ENCODE measurements at regions not wholly inside any gene's neighbourhood (a gene's known extent, or its start where the extent isn't known, plus 50 kb on each side); places are given as distances from the start of the nearest gene placed in this dataset.

DNA sequence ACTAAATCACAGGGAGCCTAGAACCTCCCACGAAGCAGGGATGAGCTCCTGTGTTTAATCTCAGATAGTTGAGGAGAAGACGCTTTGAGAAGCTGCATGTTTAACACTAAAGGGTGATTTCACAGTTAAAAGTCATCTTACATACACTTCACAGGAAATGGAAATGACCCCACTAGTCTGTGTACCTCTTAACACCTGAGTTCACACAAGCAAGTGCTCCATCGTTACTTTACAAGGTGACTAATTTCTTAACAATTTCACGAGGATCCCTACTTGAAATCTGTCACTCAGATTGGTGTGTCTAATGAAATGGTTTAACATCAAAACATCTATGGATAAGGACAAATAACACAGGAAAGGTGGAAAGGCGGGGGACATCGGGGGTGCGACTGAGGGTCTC, 93.8 kb upstream of the RPS6KA2 start (continued):
- TF ChIP-seq KLF7 (tag by site-specific recombination; IDR thresholded peaks at IDR 0.05; ENCODE audit: borderline replicate concordance): no peak
- TF ChIP-seq ZNF501 (tag by site-specific recombination; IDR thresholded peaks at IDR 0.05): no peak

DNA sequence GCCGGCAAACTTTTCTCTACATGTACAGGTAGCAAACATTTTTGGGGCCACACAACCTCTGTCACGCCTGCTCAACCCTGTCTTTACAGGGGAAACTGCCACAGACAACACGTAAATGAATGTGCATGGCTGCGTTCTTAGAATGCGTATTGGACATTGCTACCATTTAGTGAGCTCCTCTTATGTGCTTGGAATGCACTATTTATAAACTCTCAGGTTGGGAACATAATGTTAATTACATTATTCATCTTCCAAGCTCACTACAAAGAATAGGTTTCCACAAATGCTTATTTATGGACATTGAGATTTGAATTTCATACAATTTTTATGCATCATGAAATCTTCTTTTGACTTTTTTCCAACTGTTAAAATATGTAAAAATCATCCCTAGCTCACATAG, 92.0 kb upstream of the RPS6KA2 start:
- Histone ChIP-seq H3K4me1 (ENCODE audit: control insufficient read depth, insufficient read depth, low read length) (no peaks in the 10 kb centered on the region), H3K4me3 (ENCODE audit: low read depth, low read length) (no peak overlapping the region), H3K27ac (ENCODE audit: extremely low read depth, low read depth, low read length) (no peak overlapping the region), H3K36me3 (ENCODE audit: control insufficient read depth in 2 of 2, insufficient read depth in 1 of 2, low read length in 2 of 2) (no peaks in the 10 kb centered on the region), H3K9me3 (ENCODE audit: control insufficient read depth, insufficient read depth, low read depth, low read length) (no peaks in the 10 kb centered on the region)
- TF ChIP-seq, protein P1, sequence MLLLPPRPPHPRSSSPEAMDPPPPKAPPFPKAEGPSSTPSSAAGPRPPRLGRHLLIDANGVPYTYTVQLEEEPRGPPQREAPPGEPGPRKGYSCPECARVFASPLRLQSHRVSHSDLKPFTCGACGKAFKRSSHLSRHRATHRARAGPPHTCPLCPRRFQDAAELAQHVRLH (tag by site-specific recombination; IDR thresholded peaks at IDR 0.05): no peak
- TF ChIP-seq, protein P2, sequence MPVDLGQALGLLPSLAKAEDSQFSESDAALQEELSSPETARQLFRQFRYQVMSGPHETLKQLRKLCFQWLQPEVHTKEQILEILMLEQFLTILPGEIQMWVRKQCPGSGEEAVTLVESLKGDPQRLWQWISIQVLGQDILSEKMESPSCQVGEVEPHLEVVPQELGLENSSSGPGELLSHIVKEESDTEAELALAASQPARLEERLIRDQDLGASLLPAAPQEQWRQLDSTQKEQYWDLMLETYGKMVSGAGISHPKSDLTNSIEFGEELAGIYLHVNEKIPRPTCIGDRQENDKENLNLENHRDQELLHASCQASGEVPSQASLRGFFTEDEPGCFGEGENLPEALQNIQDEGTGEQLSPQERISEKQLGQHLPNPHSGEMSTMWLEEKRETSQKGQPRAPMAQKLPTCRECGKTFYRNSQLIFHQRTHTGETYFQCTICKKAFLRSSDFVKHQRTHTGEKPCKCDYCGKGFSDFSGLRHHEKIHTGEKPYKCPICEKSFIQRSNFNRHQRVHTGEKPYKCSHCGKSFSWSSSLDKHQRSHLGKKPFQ (tag by site-specific recombination; IDR thresholded peaks at IDR 0.05): no peak
- TF ChIP-seq ZNF292 (tag by site-specific recombination; IDR thresholded peaks at IDR 0.05; ENCODE audit: borderline replicate concordance, low read depth) (no peak), ZNF19 (tag by site-specific recombination; IDR thresholded peaks at IDR 0.05; ENCODE audit: low read depth) (no peak), ZNF707 (tag by site-specific recombination; IDR thresholded peaks at IDR 0.05) (no peak), ZNF549 (tag by site-specific recombination; IDR thresholded peaks at IDR 0.05) (no peak)
- POLR2A ChIA-PET: no interaction called here
- CTCF ChIA-PET: interaction anchor here (0.9 to 1.0 kb wide), 2 partner anchors 56 to 57 kb away, joined by 3 to 5 read pairs; no protein-coding TSS in a partner anchor

DNA sequence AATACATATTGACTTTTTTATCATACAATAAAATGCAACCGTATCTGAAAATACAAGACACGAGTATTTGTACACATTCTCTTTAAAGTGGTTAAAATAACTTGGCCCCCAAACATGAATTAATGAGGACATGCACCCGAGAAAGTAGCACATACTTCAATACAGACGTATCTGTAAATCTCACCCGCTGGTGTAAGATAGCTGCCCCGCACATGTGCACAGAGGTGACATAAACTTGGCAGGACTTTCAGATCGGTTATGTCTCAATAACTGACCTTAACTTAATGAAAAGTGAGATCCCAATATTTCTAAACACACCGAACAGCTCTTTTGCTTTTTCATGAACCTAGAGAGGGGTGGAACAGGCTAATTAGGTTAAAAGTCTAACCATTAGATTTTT, 91.5 kb upstream of the RPS6KA2 start:
- Histone ChIP-seq H3K27ac (ENCODE audit: extremely low read depth, low read depth, low read length) (no peak overlapping the region), H3K4me3 (ENCODE audit: low read depth, low read length) (no peak overlapping the region), H3K4me1 (ENCODE audit: control insufficient read depth, insufficient read depth, low read length) (no peaks in the 10 kb centered on the region), H3K9me3 (ENCODE audit: control insufficient read depth, insufficient read depth, low read depth, low read length) (no peaks in the 10 kb centered on the region), H3K36me3 (ENCODE audit: control insufficient read depth in 2 of 2, insufficient read depth in 1 of 2, low read length in 2 of 2) (no peaks in the 10 kb centered on the region)
- ChIA-PET CTCF (interaction anchor here (0.6 to 1.0 kb wide), 2 partner anchors 11 to 56 kb away, joined by 3 read pairs; no protein-coding TSS in a partner anchor), POLR2A (no interaction called here)
- no peak for TF ChIP-seq ZNF560 (tag by site-specific recombination; IDR thresholded peaks at IDR 0.05; ENCODE audit: borderline replicate concordance)
- no peak for TF ChIP-seq ZNF324 (tag by site-specific recombination; IDR thresholded peaks at IDR 0.05)
- TF ChIP-seq, protein P3, sequence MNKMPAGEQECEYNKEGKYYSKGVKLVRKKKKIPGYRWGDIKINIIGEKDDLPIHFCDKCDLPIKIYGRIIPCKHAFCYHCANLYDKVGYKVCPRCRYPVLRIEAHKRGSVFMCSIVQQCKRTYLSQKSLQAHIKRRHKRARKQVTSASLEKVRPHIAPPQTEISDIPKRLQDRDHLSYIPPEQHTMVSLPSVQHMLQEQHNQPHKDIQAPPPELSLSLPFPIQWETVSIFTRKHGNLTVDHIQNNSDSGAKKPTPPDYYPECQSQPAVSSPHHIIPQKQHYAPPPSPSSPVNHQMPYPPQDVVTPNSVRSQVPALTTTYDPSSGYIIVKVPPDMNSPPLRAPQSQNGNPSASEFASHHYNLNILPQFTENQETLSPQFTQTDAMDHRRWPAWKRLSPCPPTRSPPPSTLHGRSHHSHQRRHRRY (tag by site-specific recombination; IDR thresholded peaks at IDR 0.05): no peak
- TF ChIP-seq, protein P4, sequence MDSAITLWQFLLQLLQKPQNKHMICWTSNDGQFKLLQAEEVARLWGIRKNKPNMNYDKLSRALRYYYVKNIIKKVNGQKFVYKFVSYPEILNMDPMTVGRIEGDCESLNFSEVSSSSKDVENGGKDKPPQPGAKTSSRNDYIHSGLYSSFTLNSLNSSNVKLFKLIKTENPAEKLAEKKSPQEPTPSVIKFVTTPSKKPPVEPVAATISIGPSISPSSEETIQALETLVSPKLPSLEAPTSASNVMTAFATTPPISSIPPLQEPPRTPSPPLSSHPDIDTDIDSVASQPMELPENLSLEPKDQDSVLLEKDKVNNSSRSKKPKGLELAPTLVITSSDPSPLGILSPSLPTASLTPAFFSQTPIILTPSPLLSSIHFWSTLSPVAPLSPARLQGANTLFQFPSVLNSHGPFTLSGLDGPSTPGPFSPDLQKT (IDR thresholded peaks at IDR 0.05; ENCODE audit: borderline replicate concordance, low read depth, low read length): no peak
- no peak for TF ChIP-seq ZNF248 (tag by site-specific recombination; IDR thresholded peaks at IDR 0.05)
- TF ChIP-seq, protein P5, sequence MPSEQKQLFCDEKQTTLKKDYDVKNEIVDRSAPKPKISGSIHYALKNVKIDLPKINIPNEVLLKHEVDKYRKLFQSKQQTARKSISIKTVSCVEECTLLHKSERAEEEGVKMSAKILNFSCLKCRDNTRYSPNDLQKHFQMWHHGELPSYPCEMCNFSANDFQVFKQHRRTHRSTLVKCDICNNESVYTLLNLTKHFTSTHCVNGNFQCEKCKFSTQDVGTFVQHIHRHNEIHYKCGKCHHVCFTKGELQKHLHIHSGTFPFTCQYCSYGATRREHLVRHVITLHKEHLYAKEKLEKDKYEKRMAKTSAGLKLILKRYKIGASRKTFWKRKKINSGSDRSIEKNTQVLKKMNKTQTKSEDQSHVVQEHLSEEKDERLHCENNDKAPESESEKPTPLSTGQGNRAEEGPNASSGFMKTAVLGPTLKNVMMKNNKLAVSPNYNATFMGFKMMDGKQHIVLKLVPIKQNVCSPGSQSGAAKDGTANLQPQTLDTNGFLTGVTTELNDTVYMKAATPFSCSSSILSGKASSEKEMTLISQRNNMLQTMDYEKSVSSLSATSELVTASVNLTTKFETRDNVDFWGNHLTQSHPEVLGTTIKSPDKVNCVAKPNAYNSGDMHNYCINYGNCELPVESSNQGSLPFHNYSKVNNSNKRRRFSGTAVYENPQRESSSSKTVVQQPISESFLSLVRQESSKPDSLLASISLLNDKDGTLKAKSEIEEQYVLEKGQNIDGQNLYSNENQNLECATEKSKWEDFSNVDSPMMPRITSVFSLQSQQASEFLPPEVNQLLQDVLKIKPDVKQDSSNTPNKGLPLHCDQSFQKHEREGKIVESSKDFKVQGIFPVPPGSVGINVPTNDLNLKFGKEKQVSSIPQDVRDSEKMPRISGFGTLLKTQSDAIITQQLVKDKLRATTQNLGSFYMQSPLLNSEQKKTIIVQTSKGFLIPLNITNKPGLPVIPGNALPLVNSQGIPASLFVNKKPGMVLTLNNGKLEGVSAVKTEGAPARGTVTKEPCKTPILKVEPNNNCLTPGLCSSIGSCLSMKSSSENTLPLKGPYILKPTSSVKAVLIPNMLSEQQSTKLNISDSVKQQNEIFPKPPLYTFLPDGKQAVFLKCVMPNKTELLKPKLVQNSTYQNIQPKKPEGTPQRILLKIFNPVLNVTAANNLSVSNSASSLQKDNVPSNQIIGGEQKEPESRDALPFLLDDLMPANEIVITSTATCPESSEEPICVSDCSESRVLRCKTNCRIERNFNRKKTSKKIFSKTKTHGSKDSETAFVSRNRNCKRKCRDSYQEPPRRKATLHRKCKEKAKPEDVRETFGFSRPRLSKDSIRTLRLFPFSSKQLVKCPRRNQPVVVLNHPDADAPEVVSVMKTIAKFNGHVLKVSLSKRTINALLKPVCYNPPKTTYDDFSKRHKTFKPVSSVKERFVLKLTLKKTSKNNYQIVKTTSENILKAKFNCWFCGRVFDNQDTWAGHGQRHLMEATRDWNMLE (tag by site-specific recombination; conservative IDR thresholded peaks at IDR 0.05; ENCODE audit: low read depth): no peak
- TF ChIP-seq ZNF677 (tag by site-specific recombination; IDR thresholded peaks at IDR 0.05): no peak
- TF ChIP-seq, protein P6, sequence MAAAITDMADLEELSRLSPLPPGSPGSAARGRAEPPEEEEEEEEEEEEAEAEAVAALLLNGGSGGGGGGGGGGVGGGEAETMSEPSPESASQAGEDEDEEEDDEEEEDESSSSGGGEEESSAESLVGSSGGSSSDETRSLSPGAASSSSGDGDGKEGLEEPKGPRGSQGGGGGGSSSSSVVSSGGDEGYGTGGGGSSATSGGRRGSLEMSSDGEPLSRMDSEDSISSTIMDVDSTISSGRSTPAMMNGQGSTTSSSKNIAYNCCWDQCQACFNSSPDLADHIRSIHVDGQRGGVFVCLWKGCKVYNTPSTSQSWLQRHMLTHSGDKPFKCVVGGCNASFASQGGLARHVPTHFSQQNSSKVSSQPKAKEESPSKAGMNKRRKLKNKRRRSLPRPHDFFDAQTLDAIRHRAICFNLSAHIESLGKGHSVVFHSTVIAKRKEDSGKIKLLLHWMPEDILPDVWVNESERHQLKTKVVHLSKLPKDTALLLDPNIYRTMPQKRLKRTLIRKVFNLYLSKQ (tag by site-specific recombination; IDR thresholded peaks at IDR 0.05; ENCODE audit: borderline replicate concordance): no peak
- no peak for TF ChIP-seq ZNF311 (tag by site-specific recombination; IDR thresholded peaks at IDR 0.05; ENCODE audit: borderline replicate concordance)
- TF ChIP-seq, protein P7, sequence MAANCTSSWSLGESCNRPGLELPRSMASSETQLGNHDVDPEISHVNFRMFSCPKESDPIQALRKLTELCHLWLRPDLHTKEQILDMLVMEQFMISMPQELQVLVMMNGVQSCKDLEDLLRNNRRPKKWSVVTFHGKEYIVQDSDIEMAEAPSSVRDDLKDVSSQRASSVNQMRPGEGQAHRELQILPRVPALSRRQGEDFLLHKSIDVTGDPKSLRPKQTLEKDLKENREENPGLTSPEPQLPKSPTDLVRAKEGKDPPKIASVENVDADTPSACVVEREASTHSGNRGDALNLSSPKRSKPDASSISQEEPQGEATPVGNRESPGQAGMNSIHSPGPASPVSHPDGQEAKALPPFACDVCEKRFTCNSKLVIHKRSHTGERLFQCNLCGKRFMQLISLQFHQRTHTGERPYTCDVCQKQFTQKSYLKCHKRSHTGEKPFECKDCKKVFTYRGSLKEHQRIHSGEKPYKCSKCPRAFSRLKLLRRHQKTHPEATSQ (tag by site-specific recombination; IDR thresholded peaks at IDR 0.05): no peak

Data from HEK293 (cell line).